ENCODE measurements at regions not wholly inside any gene's neighbourhood (a gene's known extent, or its start where the extent isn't known, plus 50 kb on each side); places are given as distances from the start of the nearest gene placed in this dataset.
"Not testable (repeated sequence)": the region's sequence is repeated elsewhere in the genome, so short reads cannot be mapped to it uniquely, and the experiment has no call there.

GRCh38 chr9:89680547-89681467 lies 76.0 kb downstream of the GADD45G start:
- no peaks in the 10 kb centered on the region for H3K9me3 ChIP-seq

GRCh38 chr9:89681468-89681859 lies 76.7 kb downstream of the GADD45G start:
- H3K27me3 ChIP-seq; DNase-seq; H3K9me3 ChIP-seq; H3K36me3 ChIP-seq; H3K27ac ChIP-seq; H3K4me3 ChIP-seq; in situ Hi-C loops (cut with MboI; ENCODE audit: low pct_ligation_motif_present in 1 of 4, low pct_unique_long_range_greater_than_20kb in 1 of 4, low sequenced_read_pairs in 3 of 4): not testable (repeated sequence)
- H3K4me1 ChIP-seq = peaks cover 0 to 20% (median 7%) of the 10 kb centered on the region in 4 donors
- 100% methylated on average over 3 of the region's 17 CpGs; no CpG with 5 or more reads in 1 of the 2 donors for WGBS, 2 donors (ENCODE audit: low coverage in 1 of 2)
- intact Hi-C loops (cut with DNase I; ENCODE audit: low total_unique reads) = loop anchor here (10.0 kb wide), 1 partner anchor 163 kb away; no protein-coding TSS in a partner anchor

More at GRCh38 chr9:89680547-89681467, 76.0 kb downstream of the GADD45G start:
- no peak overlapping the region for H3K4me3 ChIP-seq
- TF ChIP-seq POLR2A (IDR thresholded peaks at IDR 0.05) (no peak), EP300 (IDR thresholded peaks at IDR 0.05; ENCODE audit: low read depth) (no peak), CTCF (IDR thresholded peaks at IDR 0.05) (no peak), POLR2AphosphoS5 (IDR thresholded peaks at IDR 0.05) (no peak)
- no peaks in the 10 kb centered on the region for H3K27me3 ChIP-seq
- 90% methylated on average over 25 of the region's 42 CpGs; no CpG with 5 or more reads in 1 of the 2 donors for WGBS, 2 donors (ENCODE audit: low coverage in 1 of 2)
- intact Hi-C loops (cut with DNase I; ENCODE audit: low total_unique reads) = loop anchor here (10.0 kb wide), 1 partner anchor 164 kb away; no protein-coding TSS in a partner anchor
- peaks cover 0 to 26% (median 14%) of the 10 kb centered on the region in 4 donors for H3K4me1 ChIP-seq
- in situ Hi-C loops (cut with MboI; ENCODE audit: low pct_ligation_motif_present in 1 of 4, low pct_unique_long_range_greater_than_20kb in 1 of 4, low sequenced_read_pairs in 3 of 4) = no loop called here
- H3K36me3 ChIP-seq = no peaks in the 10 kb centered on the region
- no peak for DNase-seq
- no peak overlapping the region for H3K27ac ChIP-seq

- DNase-seq = no peak
- H3K4me1 ChIP-seq = peaks cover 0 to 5% (median 0%) of the 10 kb centered on the region in 4 donors
- in situ Hi-C loops (cut with MboI; ENCODE audit: low pct_ligation_motif_present in 1 of 4, low pct_unique_long_range_greater_than_20kb in 1 of 4, low sequenced_read_pairs in 3 of 4) (no loop called here), intact Hi-C loops (cut with DNase I; ENCODE audit: low total_unique reads) (loop anchor here (10.0 kb wide), 1 partner anchor 161 kb away; no protein-coding TSS in a partner anchor)
- 95% methylated on average over 4 of the region's 6 CpGs; no CpG with 5 or more reads in 1 of the 2 donors for WGBS, 2 donors (ENCODE audit: low coverage in 1 of 2)
- H3K4me3 ChIP-seq = no peak overlapping the region
- H3K27me3 ChIP-seq = no peaks in the 10 kb centered on the region
- no peak overlapping the region for H3K27ac ChIP-seq
- no peaks in the 10 kb centered on the region for H3K9me3 ChIP-seq
- no peaks in the 10 kb centered on the region for H3K36me3 ChIP-seq
- TF ChIP-seq CTCF (IDR thresholded peaks at IDR 0.05) (no peak), POLR2A (IDR thresholded peaks at IDR 0.05) (no peak), EP300 (IDR thresholded peaks at IDR 0.05; ENCODE audit: low read depth) (no peak), POLR2AphosphoS5 (IDR thresholded peaks at IDR 0.05) (no peak)
Measured at GRCh38 chr9:89683626-89684025, 78.8 kb downstream of the GADD45G start.

- Histone ChIP-seq H3K4me3 (no peak overlapping the region), H3K27ac (no peak overlapping the region), H3K4me1 (peaks cover 0 to 5% (median 0%) of the 10 kb centered on the region in 4 donors), H3K36me3 (no peaks in the 10 kb centered on the region), H3K9me3 (no peaks in the 10 kb centered on the region), H3K27me3 (no peaks in the 10 kb centered on the region)
- intact Hi-C loops (cut with DNase I; ENCODE audit: low total_unique reads) (loop anchor here (10.0 kb wide), 1 partner anchor 161 kb away; no protein-coding TSS in a partner anchor), in situ Hi-C loops (cut with MboI; ENCODE audit: low pct_ligation_motif_present in 1 of 4, low pct_unique_long_range_greater_than_20kb in 1 of 4, low sequenced_read_pairs in 3 of 4) (no loop called here)
- no peak for TF ChIP-seq POLR2AphosphoS5 (IDR thresholded peaks at IDR 0.05)
- no peak for DNase-seq
- WGBS, 2 donors (ENCODE audit: low coverage in 1 of 2) = 87 to 92% methylated on average over 2 to 4 of the region's 4 CpGs
Measured at GRCh38 chr9:89684218-89684617, 79.4 kb downstream of the GADD45G start.

- TF ChIP-seq POLR2AphosphoS5 (IDR thresholded peaks at IDR 0.05) (no peak), POLR2A (IDR thresholded peaks at IDR 0.05) (no peak), CTCF (IDR thresholded peaks at IDR 0.05) (no peak), EP300 (IDR thresholded peaks at IDR 0.05; ENCODE audit: low read depth) (no peak)
- Histone ChIP-seq H3K36me3 (no peaks in the 10 kb centered on the region), H3K27me3 (no peaks in the 10 kb centered on the region), H3K9me3 (no peaks in the 10 kb centered on the region), H3K4me1 (peaks cover 0 to 5% (median 0%) of the 10 kb centered on the region in 4 donors), H3K27ac (no peak overlapping the region), H3K4me3 (no peak overlapping the region)
- WGBS, 2 donors (ENCODE audit: low coverage in 1 of 2) = 81 to 87% methylated on average over 3 to 18 of the region's 18 CpGs
- intact Hi-C loops (cut with DNase I; ENCODE audit: low total_unique reads) (loop anchor here (10.0 kb wide), 1 partner anchor 160 kb away; no protein-coding TSS in a partner anchor), in situ Hi-C loops (cut with MboI; ENCODE audit: low pct_ligation_motif_present in 1 of 4, low pct_unique_long_range_greater_than_20kb in 1 of 4, low sequenced_read_pairs in 3 of 4) (no loop called here)
- no peak for DNase-seq
Measured at GRCh38 chr9:89684912-89685636, 80.3 kb downstream of the GADD45G start.
